GM21367 (cell line): ENCODE measurements at regions not wholly inside any gene's neighbourhood (a gene's known extent, or its start where the extent isn't known, plus 50 kb on each side); places are given as distances from the start of the nearest gene placed in this dataset.
A peak's percentile ranks its signal among the peaks of the same experiment; 100 is the strongest.
"Not testable (repeated sequence)": the region's sequence is repeated elsewhere in the genome, so short reads cannot be mapped to it uniquely, and the experiment has no call there.

ENCODE experiments used
- ATAC-seq: cut with Tn5 transposase; IDR thresholded peaks from one replicate; pipeline ENCODE4 v1.9.1; 2021; ENCODE audit not compliant: unreplicated experiment

DNA sequence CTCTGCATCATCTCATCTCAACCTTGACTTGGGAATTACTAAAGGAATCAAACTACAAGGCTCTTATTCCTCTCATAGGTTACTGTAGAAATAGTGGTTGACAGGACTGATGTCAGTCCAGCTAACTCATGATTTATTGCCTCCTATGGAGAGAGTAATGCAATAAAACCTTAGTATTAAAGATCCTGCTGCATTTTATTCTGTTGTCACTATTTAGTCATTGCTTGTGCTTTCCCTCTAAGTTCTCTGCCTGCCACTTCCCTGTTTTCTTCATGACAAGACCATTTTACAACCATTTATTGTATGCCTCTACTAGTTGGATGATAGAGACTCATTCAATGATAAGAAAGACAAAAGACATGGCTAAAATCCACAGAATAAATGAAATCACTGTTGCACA, 134.1 kb upstream of the GRM7 start:
- ATAC-seq: no peak

DNA sequence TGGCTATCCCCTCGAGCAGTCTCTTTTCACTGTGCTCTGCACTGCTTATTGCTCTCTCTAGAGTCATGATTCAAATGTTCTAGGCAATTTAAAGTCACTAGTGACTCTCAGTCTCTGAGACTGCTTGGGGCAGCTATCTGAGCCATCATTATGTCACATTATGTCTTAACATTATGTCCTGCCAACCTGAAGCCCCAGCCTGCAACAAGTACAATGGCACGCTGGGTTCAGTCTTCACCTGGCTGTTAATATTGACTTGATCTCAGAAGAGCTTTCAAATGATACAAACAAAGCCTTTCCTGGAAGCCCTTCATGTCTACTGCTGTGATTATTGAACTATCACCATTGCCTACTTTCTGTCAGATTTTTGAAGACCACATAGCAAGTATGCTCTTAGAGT, 128.1 kb upstream of the GRM7 start:
- no peak for ATAC-seq

DNA sequence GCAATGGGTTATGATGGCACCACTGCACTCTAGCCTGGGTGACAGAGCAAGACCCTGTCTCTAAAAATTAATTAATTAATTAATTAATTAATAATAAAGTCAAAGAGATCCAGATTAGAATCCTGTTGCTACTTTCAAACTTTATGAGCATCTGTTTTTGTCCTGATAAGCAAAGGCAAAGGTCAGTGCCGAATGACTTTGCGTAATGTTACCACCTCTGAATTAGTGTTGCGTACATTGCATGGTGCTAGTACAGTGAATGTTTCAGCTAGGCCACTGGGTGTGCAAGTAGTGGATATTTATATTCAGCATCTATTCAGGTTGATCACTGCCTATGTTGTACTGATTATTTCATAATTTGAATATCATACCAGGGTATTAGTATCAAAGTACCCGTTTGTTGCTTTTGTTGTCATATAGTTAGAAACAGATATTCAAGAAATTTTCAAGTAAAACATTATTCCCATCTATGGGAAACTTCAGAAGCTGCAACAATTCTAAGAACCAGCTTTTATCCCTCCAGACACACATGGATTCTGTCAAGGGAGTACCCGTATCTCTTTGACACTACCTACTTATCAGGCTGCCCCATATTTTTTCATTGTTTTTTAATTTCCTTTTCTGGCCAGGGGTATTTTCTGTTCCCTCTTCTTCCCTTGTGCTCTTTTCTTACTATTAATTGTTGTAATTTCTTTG, 127.1 kb upstream of the GRM7 start:
- ATAC-seq: no peak

DNA sequence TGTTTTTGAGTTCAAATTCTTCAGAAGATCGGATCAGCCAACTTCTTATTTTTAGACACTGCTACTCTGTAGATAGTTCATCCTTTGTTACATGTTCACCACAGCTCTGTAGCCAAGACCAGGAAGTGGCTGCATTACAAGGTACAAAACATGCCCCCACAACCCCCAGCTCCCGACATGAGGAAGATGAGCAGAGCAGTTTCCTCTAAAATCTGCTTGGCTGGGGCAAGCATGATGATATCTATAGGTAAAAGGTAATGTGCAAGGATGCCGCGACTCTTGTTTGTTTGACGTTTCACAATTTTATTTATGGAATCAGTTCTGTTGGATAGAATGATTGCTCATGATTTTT, 126.5 kb upstream of the GRM7 start:
- no peak for ATAC-seq

DNA sequence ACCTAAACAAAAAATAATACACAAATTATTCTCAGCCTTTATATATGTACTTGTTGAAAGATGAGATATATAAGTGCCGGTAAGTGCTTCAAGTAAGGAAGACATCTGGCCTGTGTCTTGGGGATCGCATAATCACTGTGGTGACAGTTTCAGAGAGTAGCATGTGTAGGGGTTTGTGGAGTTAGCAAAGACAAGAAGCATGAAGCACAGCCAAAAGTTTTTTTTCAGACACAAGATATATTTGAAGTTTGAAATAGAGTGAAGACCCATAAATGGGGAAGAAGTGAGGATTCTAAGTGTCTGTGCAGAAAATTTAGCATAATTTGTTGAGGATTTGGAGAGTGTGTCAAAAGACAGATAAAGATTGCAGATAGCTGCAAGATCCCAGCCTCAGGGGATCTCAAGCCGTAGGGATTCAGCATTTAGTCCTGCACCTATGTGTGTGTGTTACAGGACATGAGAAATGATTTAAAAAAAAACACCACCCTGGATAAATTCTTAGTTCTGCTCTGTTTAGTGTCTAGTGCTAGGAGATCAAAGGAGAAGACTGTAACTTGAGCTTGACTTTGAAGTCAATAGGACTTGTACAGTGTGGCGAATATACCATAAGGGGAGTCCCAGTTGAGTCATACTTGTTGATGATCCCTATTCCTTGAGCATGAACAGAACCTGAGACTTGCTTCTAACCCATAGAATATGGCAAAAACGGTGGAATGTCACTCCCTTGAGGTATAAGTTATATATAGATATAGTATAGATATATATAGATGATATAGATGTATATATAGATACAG, 123.9 kb upstream of the GRM7 start:
- no peak for ATAC-seq

DNA sequence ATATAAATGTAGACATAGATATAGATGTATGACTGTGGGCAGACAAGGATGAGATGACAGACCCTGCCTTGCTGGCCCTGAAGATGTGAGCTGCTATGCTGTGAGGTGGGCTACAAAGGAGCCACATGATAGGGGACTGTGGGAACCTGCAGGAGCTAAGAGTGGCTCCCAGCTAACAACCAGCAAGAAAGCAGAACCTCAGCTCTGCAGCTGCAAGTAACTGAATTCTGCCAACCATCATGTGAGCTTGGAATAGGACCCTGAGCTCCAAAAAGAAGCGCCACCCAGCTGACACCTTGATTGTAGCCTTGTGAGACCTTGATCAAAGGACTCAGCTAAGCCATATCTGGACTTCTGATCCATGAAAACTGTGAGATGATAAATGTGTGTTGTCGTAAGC, 123.3 kb upstream of the GRM7 start:
- no peak for ATAC-seq

DNA sequence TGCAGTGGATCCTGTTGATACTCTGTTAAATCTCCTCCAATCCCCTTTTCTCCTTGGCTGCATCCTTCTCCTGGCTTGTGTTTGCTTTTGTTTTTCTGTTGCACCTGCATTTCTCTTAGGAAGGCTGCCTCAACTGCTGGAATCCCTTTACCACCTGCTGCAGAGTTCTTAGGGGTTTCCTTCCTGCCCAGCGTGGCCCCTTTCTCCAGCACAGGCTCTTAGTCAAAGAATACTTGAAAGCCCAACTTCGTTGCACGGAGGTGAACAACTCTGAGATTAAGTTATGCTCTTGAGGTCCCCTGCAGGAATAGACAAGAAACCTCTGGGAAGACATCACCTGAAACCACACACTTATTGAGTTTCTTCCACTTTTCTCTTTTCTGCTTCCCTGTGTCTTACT, 121.6 kb upstream of the GRM7 start:
- ATAC-seq: no peak

DNA sequence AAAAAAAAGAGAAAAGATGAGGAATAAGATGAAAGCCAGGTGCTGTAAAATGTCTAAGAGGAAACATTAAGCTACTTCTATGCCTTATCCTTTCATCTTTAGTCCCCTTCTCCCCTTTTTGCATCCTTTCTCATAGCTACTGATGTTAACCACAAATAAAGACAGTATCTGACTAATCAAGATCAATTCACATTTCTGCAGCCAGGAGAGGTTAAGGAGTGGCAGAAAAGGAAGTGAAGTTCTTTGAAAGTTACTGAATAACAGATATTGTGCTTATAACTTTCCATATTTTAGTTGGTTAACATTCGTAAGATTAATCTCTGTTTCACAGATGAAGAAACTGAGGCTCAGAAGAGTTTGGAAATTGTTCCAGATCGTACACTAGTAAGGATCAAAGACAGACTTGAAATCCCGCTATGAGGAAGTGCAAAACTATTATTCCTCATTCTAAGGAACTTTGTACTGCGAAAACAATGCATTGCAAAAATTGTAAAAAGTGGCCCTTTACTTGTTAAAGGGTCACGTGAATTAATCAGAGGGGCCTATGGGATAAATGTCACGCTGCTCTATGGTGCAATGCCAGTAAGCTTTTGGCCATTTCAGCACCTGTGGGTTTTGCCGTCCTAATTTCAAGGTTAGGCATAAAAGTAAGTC, 117.7 kb upstream of the GRM7 start:
- ATAC-seq: no peak

DNA sequence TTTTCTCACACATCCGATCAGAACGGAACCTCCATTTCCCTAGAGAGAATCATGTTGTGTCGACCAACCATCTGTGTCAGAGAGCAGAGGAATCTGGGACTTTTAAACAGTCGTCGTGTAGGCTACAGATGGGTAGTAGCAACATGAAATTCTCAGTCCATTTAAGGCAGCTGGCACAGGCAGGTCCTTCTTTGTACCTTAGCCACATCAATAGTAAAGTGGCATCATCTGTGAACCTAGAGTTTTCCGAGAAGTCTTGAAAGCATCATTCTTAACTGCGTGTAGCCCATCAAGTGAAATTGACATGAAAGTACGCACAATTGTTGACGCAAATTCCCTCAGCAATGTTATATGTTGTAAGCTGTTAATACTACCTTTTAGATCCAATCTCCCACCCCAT, 114.5 kb upstream of the GRM7 start:
- ATAC-seq: no peak

DNA sequence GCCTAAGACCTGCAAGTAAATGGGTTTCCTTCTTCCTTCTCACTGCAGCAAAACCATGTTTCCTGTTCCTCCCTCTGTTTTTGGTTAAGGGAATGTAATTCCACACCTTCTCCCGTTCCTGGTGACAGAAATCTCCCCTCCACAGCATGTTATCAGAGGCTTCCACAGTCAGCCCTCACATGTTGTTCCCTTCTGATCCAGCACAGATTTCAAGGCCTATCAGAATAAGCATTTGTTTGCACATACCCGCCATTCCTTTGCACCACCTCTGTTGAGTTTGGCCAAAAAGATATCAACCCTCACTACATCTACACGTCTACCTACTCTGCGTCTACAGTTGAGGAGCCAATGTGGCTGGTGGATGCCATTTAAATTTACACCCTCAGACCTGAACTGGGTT, 113.9 kb upstream of the GRM7 start:
- no peak for ATAC-seq

DNA sequence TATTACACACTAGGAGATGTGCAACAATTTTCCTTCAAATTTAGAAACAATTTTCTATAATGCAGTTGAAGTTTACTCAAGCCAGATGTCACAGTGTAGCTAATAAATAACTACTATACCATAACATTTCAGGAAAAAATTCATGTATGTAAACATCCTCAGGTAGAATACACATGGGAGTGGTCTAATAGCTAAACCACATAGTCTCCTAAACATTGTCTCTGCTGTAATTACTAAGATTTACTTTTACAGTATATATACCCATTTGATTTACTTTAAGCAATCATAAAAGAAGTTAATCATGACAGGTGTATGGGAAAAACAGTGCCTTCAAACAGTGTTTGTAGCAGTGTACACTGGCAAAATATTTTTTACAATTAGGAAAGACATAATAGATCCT, 110.1 kb upstream of the GRM7 start:
- no peak for ATAC-seq

DNA sequence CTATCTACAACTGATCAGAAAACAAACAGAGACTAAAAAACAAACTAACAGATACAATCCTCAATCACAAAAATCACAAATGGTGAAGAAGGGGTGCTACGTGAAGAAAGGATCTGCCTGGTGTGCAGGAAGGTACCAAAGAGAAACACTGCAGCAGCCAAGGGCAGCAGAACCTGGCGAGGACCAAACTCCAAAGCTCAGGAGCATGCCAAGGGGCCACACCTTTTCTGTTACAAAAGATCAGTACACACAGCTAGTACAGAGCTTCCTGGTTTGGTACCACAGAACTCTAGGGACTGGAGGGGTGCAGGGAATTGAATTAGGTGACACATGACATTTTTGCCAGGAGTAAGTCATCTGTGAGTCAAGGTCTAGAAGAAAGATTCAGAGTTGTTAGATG, 107.4 kb upstream of the GRM7 start:
- no peak for ATAC-seq

DNA sequence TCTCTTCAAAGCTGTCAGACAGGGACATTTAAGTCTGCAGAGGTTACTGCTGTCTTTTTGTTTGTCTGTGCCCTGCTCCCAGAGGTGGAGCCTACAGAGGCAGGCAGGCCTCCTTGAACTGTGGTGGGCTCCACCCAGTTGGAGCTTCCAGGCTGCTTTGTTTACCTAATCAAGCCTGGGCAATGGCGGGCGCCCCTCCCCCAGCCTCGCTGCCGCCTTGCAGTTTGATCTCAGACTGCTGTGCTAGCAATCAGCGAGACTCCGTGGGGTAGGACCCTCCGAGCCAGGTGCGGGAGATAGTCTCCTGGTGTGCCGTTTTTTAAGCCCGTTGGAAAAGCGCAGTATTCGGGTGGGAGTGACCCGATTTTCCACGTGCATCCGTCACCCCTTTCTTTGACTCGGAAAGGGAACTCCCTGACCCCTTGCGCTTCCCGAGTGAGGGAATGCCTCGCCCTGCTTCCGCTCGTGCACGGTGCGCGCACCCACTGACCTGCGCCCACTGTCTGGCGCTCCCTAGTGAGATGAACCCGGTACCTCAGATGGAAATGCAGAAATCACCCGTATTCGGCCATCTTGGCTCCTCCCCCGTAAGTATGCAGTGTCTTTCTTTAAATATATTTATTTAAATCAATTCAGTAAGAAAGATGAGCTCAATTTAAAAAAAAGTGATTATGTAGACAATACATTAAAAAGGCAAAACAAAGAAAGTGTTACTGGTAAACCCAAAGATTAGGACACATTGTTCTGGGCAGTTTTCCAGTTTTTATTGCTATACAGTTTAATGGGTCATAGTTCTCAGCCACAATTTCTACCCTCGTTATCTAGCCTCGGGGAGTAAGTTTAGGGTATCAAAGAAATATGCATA, 91.2 kb upstream of the GRM7 start:
- not testable (repeated sequence) for ATAC-seq

DNA sequence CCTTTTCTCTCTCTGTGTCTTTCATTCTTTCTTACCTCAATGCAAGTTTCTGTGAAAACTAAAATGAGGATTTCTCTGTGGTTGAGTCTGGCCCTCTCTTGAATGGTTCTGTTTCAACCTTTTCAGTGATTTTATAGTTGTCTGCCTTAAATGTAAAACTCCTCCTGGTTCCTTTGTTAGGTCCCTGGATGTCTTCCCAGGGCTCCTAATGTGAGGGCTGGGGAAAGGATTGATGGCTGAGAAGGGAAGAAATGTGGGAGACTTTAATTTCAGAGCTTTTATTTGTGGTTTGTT, 90.6 kb upstream of the GRM7 start:
- ATAC-seq: no peak

DNA sequence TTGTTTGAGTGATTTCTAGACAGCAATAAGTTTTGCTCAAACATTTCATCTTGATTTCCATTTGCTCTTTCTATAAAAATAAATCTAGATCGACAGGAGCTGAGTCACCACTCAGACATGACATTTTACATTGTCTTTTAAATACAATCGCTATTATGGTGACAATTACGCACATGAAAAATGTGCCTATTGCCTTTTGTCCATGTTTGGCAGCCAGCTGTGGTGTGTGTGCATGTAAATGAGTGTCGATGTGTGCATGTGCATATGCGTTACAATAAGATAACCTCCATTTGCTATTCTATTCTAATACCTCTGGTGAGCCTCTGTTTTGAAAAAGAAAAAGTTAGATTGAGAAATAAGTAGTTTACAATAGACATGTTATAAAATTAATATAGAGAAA, 89.7 kb upstream of the GRM7 start:
- no peak for ATAC-seq

DNA sequence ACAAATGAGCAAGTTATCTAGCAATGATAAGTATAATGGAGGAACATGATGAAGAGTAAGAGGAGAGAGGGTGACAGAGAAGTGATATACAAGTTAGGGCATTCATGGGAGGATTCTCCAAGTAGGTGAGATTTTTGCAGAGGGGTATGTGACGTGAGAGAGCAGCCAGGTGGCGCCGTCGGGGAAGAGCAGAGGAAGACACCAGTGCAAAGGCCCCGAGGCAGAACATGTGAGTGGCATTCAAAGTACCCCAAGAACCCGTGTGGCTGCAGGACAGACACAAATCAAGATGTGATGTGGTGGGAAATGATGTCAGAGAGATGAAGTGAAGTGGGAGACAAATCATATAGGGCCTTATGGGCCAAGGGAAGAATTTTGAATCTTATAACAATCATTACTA, 81.8 kb upstream of the GRM7 start:
- no peak for ATAC-seq

DNA sequence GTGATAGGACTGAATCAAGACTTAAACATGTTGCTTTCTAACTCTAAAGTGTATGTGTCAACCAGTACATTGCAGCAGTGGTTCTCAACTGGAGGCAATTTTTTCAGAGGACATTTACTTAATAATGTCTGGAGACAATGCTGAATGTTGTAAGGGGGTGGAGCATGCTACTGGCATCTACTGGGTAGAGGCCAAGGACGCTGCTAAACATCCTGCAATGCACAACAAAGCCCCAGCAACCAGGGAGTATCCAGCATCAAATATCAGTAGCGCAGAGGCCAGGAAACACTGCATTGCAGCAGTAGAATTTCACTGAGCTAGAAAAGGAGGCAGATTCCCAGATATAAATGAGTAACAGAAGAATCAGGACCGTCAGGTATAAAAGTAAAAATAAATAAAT, 79.8 kb upstream of the GRM7 start:
- ATAC-seq: no peak

DNA sequence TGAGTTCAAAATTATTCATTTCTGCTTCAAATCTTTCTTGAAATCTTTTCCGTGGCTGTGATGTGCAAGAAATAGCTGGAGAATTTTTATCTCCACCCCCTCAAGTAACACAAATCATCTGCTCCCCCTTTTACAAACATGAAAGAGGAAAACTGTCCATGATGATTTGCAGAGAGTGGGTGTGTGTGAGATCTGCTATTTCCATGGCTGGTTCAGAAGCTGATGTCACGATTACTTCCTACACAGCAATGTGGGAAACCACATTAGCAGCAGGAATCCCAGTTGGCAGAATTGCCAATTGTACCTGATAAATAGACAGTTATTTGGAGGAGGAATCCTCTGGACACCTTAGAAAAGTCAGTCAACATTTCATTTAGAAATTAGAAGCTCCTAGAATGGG, 75.2 kb upstream of the GRM7 start:
- ATAC-seq: no peak

DNA sequence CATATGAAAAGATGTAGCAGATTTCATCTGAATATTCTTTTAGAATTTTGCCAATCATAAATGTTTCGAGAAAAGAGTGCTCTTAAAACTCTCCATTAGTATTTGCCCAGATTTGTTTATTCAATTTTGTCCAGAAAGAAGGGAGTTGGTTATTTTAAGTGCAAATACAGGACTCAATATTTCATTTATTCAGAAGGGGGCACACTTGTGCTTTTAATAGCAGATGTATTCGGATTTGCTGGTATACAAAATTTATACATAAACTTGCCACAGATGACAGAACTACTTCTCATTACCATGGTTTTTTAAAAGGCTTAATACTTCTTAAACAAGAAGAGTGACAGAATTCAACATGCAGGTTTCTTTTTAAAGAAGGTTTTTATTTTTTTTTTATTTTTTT, 69.8 kb upstream of the GRM7 start:
- no peak for ATAC-seq

DNA sequence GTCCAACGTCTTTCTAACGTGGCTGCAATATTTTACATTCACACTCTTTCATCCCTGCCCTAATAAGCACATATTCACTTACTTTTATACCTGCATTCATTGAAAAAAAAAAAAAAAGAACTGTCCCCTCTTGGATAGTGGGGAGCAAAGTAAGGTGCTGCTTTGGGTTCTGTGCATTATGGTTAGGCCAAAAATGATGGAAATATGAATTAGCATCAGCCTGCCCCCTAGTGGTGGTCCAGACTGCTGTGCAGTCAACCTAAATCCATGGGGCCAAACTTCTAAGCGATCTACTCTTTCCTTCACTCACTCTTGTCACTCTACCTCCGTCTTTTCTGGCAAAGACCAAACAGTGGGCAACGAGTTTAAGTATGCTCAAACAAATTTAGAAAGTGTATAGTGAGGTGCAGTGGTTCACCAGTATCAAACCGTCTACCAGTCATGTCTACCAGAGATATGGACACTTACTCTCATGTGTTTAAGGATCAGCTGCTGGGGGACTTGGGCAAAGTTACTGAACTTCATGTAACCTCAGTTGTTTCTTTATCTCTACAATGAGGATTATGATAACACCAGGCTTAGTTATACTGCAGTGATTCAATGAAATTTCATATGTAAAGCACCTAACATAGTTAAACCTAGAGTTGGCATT, 61.5 kb upstream of the GRM7 start:
- ATAC-seq: peak; percentile 89

DNA sequence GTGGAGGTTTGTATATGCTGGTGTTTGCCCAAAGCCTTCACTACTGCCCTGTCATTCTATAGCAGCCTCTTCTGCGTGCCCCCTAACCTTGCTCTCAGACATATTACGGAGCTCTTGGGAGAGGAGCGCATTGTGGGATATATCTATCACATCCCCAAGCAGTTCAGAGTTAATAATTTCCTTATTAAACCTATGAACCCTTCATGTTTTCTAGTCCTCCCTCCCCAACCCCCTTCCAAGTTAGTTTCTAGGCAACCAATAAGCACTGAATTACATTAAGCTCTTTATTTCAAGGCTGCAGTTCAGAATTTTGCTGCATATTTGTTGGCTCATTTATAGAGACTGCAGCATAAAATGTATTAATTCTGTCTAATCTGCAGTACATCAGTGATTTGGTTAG, 57.3 kb upstream of the GRM7 start:
- ATAC-seq: no peak
